Inferior parietal cortex (tissue), 1 donor: ENCODE measurements at regions not wholly inside any gene's neighbourhood (a gene's known extent, or its start where the extent isn't known, plus 50 kb on each side); places are given as distances from the start of the nearest gene placed in this dataset.

ENCODE experiments used
- DNase-seq: peaks from one replicate; pipeline ENCODE4 v3.0.0-alpha.2; 2016; ENCODE audit errors: extremely low spot score

- DNase-seq = no peak
Measured at GRCh38 chr5:77844623-77845323, 68.6 kb upstream of the TBCA start.

GRCh38 chr5:77844373-77844622 is 68.2 kb upstream of the TBCA start:
- DNase-seq = no peak

GRCh38 chr5:77843570-77844372 is 67.6 kb upstream of the TBCA start:
- no peak for DNase-seq

GRCh38 chr5:77842243-77842642 is 66.1 kb upstream of the TBCA start:
- DNase-seq = no peak

GRCh38 chr5:77841616-77842015 is 65.5 kb upstream of the TBCA start:
- DNase-seq = no peak

GRCh38 chr5:77840930-77841329 is 64.8 kb upstream of the TBCA start:
- no peak for DNase-seq

- no peak for DNase-seq
Measured at GRCh38 chr5:77839691-77840090, 63.6 kb upstream of the TBCA start.

- DNase-seq = no peak
Measured at GRCh38 chr5:77832938-77833337, 56.8 kb upstream of the TBCA start.

GRCh38 chr5:77832166-77832770 is 56.1 kb upstream of the TBCA start:
- no peak for DNase-seq

- no peak for DNase-seq
Measured at GRCh38 chr5:77828445-77828844, 52.3 kb upstream of the TBCA start.
